HL-60 (cell line): ENCODE measurements at regions not wholly inside any gene's neighbourhood (a gene's known extent, or its start where the extent isn't known, plus 50 kb on each side); places are given as distances from the start of the nearest gene placed in this dataset.

Experiments
- CTCF ChIP-seq: IDR thresholded peaks from one replicate; pipeline ENCODE4 v1.5.1; 2011; ENCODE audit warnings: low read length, control low read depth, inconsistent platforms; ENCODE audit not compliant: insufficient read depth
- GABPA ChIP-seq: IDR thresholded peaks from 2 replicates; pipeline ENCODE4 v1.6.1; 2012; ENCODE audit warnings: low read depth
- POLR2AphosphoS5 ChIP-seq: IDR thresholded peaks from 2 replicates; pipeline ENCODE4 v1.6.1; 2012; ENCODE audit warnings: low read depth
- SPI1 ChIP-seq: IDR thresholded peaks from 2 replicates; pipeline ENCODE4 v1.6.1; 2012; ENCODE audit warnings: low read depth, mild to moderate bottlenecking, borderline replicate concordance
- TF ChIP-seq, protein P1 (sequence below): IDR thresholded peaks from 2 replicates; pipeline ENCODE4 v1.6.1; 2012; ENCODE audit warnings: low read depth; ENCODE audit not compliant: insufficient replicate concordance

GRCh38 chr7:1372671-1373379 is 86.4 kb downstream of the MICALL2 start:
- TF ChIP-seq CTCF, result no peak
- TF ChIP-seq GABPA, result no peak
- no peak for TF ChIP-seq POLR2AphosphoS5
- TF ChIP-seq, protein P1, sequence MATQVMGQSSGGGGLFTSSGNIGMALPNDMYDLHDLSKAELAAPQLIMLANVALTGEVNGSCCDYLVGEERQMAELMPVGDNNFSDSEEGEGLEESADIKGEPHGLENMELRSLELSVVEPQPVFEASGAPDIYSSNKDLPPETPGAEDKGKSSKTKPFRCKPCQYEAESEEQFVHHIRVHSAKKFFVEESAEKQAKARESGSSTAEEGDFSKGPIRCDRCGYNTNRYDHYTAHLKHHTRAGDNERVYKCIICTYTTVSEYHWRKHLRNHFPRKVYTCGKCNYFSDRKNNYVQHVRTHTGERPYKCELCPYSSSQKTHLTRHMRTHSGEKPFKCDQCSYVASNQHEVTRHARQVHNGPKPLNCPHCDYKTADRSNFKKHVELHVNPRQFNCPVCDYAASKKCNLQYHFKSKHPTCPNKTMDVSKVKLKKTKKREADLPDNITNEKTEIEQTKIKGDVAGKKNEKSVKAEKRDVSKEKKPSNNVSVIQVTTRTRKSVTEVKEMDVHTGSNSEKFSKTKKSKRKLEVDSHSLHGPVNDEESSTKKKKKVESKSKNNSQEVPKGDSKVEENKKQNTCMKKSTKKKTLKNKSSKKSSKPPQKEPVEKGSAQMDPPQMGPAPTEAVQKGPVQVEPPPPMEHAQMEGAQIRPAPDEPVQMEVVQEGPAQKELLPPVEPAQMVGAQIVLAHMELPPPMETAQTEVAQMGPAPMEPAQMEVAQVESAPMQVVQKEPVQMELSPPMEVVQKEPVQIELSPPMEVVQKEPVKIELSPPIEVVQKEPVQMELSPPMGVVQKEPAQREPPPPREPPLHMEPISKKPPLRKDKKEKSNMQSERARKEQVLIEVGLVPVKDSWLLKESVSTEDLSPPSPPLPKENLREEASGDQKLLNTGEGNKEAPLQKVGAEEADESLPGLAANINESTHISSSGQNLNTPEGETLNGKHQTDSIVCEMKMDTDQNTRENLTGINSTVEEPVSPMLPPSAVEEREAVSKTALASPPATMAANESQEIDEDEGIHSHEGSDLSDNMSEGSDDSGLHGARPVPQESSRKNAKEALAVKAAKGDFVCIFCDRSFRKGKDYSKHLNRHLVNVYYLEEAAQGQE, result no peak
- no peak for TF ChIP-seq SPI1
